ENCODE measurements at regions not wholly inside any gene's neighbourhood (a gene's known extent, or its start where the extent isn't known, plus 50 kb on each side); places are given as distances from the start of the nearest gene placed in this dataset.

DNA sequence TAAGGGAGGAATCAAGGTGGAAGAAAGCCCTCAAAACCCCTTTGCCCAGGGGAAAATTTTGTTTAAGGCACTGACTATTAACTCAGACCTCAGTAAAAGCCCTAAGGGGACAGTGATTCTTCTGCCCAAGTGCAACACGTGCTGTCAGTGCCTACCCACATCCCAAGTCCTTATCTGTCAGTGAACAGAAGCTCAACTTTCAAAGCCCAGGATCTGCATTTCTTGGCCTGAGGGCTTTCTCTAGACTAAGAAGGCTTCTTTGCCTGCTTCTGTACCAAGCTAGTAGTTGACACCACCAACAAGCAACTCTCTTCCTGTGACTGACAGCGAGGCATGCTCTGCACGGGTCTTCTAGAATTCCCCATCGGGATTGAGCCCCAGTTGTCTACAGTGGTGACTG, 416.0 kb upstream of the SPTLC3 start:
- Histone ChIP-seq H3K27ac (no peak overlapping the region), H3K27me3 (no peaks in the 10 kb centered on the region), H3K9me3 (no peaks in the 10 kb centered on the region), H3K4me1 (peaks cover 0 to 10% (median 0%) of the 10 kb centered on the region in 4 donors), H3K36me3 (no peaks in the 10 kb centered on the region), H3K4me3 (no peak overlapping the region)
- no peak for TF ChIP-seq EP300 (IDR thresholded peaks at IDR 0.05)
- TF ChIP-seq, protein P1, sequence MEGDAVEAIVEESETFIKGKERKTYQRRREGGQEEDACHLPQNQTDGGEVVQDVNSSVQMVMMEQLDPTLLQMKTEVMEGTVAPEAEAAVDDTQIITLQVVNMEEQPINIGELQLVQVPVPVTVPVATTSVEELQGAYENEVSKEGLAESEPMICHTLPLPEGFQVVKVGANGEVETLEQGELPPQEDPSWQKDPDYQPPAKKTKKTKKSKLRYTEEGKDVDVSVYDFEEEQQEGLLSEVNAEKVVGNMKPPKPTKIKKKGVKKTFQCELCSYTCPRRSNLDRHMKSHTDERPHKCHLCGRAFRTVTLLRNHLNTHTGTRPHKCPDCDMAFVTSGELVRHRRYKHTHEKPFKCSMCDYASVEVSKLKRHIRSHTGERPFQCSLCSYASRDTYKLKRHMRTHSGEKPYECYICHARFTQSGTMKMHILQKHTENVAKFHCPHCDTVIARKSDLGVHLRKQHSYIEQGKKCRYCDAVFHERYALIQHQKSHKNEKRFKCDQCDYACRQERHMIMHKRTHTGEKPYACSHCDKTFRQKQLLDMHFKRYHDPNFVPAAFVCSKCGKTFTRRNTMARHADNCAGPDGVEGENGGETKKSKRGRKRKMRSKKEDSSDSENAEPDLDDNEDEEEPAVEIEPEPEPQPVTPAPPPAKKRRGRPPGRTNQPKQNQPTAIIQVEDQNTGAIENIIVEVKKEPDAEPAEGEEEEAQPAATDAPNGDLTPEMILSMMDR (IDR thresholded peaks at IDR 0.05), result no peak
- no peak for DNase-seq (ENCODE audit: low spot score in 2 of 2)
- 72 to 87% methylated on average over 4 of the region's 4 CpGs for WGBS, 2 donors

DNA sequence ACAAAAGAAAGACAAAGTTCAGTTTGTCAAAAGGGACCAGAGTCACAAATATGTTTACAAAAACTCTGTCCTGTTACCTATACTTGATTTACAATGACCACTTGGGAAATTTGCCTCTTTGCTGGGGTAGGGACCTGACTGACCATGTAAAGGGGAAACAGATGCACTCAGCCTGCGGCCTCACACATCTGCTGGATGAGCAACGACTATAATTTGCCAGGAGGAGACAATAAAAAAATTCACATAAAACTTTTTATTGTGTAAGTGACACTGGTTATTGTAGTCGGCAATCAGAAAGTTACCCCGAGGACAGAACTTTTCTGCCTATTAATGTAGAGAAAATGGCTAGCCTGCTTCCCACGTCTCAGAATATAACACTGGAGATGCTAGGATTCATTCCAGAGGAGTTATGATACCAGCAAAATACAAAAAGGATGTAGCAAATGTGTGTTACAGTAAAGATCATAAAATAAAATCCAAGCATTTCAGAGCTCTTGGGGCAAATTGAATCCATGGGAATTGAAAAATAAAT, 415.4 kb upstream of the SPTLC3 start:
- H3K27me3 ChIP-seq, result no peaks in the 10 kb centered on the region
- no peak for DNase-seq (ENCODE audit: low spot score in 2 of 2)
- H3K36me3 ChIP-seq, result no peaks in the 10 kb centered on the region
- TF ChIP-seq, protein P1 (IDR thresholded peaks at IDR 0.05), result no peak
- TF ChIP-seq EP300 (IDR thresholded peaks at IDR 0.05), result no peak
- TF ChIP-seq POLR2A (IDR thresholded peaks at IDR 0.05), result no peak
- no peak overlapping the region for H3K4me3 ChIP-seq
- H3K9me3 ChIP-seq, result no peaks in the 10 kb centered on the region
- no peak overlapping the region for H3K27ac ChIP-seq
- peaks cover 0 to 10% (median 0%) of the 10 kb centered on the region in 4 donors for H3K4me1 ChIP-seq
- 53 to 55% methylated on average over 5 of the region's 5 CpGs for WGBS, 2 donors

DNA sequence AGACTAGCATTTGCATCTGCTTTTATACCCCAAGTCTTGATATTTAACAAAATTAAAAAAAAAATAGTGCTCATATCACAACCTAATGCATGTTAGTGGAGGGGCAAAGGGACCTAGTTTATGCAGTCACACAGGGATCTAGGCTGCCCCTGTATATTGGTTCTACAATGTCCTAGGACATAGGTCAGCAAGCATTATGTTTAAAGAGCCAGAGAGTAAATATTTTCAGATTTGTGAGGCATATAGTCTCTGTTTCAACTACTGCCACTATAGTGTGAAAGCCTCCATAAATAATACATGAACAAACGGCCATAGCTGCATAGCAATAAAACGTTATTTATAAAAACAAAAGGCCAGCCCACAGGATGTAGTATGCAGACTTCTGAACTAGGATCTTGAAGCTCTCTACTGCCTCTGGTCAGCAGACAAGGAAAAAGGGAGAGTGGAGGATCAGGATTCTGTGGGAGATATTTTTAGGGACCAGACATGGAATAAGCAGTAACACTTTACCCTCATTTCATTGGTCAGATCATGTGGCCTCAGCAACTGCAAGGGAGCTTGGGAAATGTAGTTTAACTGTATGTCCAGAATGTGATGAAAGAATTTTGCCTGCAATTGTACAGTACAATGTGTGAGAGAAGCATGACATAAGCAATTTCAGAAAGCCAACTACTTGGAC, 414.2 kb upstream of the SPTLC3 start:
- DNase-seq (ENCODE audit: low spot score in 2 of 2), result no peak
- WGBS, 2 donors, result 6 to 8% methylated on average over 2 of the region's 2 CpGs
- H3K9me3 ChIP-seq, result no peaks in the 10 kb centered on the region
- peaks cover 0 to 10% (median 0%) of the 10 kb centered on the region in 4 donors for H3K4me1 ChIP-seq
- TF ChIP-seq EP300 (IDR thresholded peaks at IDR 0.05), result no peak
- TF ChIP-seq POLR2A (IDR thresholded peaks at IDR 0.05), result no peak
- TF ChIP-seq, protein P1 (IDR thresholded peaks at IDR 0.05), result no peak
- no peaks in the 10 kb centered on the region for H3K36me3 ChIP-seq
- no peak overlapping the region for H3K4me3 ChIP-seq
- H3K27me3 ChIP-seq, result no peaks in the 10 kb centered on the region
- no peak overlapping the region for H3K27ac ChIP-seq

DNA sequence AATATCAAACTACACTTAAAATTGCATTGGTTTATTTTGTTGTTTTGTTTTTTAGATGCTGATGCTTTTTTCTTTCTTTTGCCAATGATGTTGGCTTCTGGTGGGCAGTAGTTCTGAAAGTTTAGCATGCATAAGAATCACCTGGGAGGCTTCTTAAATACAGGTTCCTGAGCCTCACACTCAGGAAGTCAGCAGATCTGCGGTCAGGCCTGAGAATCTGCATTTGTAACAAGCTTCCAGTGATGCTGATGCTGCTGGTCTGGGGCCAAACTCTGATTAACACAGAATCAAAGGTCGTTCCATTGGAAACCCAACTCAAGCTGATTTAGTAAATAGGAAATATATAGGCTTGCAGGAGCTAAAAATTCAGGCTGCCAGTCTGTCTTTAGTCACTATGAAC, 412.9 kb upstream of the SPTLC3 start:
- Histone ChIP-seq H3K4me3 (no peak overlapping the region), H3K9me3 (no peaks in the 10 kb centered on the region), H3K27ac (no peak overlapping the region), H3K27me3 (no peaks in the 10 kb centered on the region), H3K4me1 (peaks cover 0 to 10% (median 0%) of the 10 kb centered on the region in 4 donors), H3K36me3 (no peaks in the 10 kb centered on the region)
- DNase-seq (ENCODE audit: low spot score in 2 of 2), result no peak
- no peak for TF ChIP-seq EP300 (IDR thresholded peaks at IDR 0.05)
- TF ChIP-seq POLR2A (IDR thresholded peaks at IDR 0.05), result no peak
- TF ChIP-seq, protein P1 (IDR thresholded peaks at IDR 0.05), result no peak
- WGBS, 2 donors, result 82% methylated on average over 2 of the region's 2 CpGs

DNA sequence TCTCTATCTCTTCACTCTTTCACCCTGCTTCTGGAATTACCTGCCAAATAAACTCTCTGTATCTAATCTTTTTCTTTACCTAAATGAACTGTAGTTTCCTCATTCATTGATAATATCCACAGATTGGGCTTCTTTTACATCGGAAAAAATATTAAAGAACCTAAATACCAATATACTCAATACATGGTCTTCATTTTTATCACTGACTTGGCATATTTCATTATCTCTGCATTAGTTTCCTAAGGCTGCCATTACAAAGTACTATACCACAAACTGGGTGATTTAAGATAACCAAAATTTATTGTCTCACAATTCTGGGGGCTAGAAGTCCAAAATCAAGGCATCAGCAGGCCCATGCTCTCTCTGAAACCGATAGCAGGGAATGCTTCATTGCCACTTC, 411.9 kb upstream of the SPTLC3 start:
- 72 to 74% methylated on average over 2 of the region's 2 CpGs for WGBS, 2 donors
- no peak for TF ChIP-seq EP300 (IDR thresholded peaks at IDR 0.05)
- TF ChIP-seq POLR2A (IDR thresholded peaks at IDR 0.05), result no peak
- TF ChIP-seq, protein P1 (IDR thresholded peaks at IDR 0.05), result no peak
- no peak for DNase-seq (ENCODE audit: low spot score in 2 of 2)
- Histone ChIP-seq H3K9me3 (no peaks in the 10 kb centered on the region), H3K36me3 (no peaks in the 10 kb centered on the region), H3K4me3 (no peak overlapping the region), H3K27ac (no peak overlapping the region), H3K27me3 (no peaks in the 10 kb centered on the region), H3K4me1 (peaks cover 0 to 10% (median 0%) of the 10 kb centered on the region in 4 donors)

All from tibial nerve (tissue), 4 donors.